ENCODE measurements at regions not wholly inside any gene's neighbourhood (a gene's known extent, or its start where the extent isn't known, plus 50 kb on each side); places are given as distances from the start of the nearest gene placed in this dataset.
"Not testable (repeated sequence)": the region's sequence is repeated elsewhere in the genome, so short reads cannot be mapped to it uniquely, and the experiment has no call there.

GRCh38 chr7:153948060-153948459, 104.1 kb upstream of the DPP6 start:
- no peak for DNase-seq (ENCODE audit: low read depth, low spot score)
- H3K4me3 Mint-ChIP-seq: no peak overlapping the region
- no peak overlapping the region for H3K27ac Mint-ChIP-seq (ENCODE audit: unreplicated experiment)
- peaks cover 24% of the 10 kb centered on the region for H3K36me3 Mint-ChIP-seq (ENCODE audit: low read depth)
- peaks cover 45% of the 10 kb centered on the region for H3K9me3 Mint-ChIP-seq
- TF ChIP-seq, protein P1, sequence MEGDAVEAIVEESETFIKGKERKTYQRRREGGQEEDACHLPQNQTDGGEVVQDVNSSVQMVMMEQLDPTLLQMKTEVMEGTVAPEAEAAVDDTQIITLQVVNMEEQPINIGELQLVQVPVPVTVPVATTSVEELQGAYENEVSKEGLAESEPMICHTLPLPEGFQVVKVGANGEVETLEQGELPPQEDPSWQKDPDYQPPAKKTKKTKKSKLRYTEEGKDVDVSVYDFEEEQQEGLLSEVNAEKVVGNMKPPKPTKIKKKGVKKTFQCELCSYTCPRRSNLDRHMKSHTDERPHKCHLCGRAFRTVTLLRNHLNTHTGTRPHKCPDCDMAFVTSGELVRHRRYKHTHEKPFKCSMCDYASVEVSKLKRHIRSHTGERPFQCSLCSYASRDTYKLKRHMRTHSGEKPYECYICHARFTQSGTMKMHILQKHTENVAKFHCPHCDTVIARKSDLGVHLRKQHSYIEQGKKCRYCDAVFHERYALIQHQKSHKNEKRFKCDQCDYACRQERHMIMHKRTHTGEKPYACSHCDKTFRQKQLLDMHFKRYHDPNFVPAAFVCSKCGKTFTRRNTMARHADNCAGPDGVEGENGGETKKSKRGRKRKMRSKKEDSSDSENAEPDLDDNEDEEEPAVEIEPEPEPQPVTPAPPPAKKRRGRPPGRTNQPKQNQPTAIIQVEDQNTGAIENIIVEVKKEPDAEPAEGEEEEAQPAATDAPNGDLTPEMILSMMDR (conservative IDR thresholded peaks at IDR 0.05): no peak
- no peaks in the 10 kb centered on the region for H3K27me3 Mint-ChIP-seq (ENCODE audit: low read depth)
- H3K4me1 Mint-ChIP-seq: no peaks in the 10 kb centered on the region

GRCh38 chr7:153951316-153951715, 100.9 kb upstream of the DPP6 start:
- no peak for DNase-seq (ENCODE audit: low read depth, low spot score)
- H3K36me3 Mint-ChIP-seq (ENCODE audit: low read depth): peaks cover 18% of the 10 kb centered on the region
- TF ChIP-seq, protein P1 (conservative IDR thresholded peaks at IDR 0.05): no peak
- H3K4me3 Mint-ChIP-seq: no peak overlapping the region
- no peaks in the 10 kb centered on the region for H3K4me1 Mint-ChIP-seq
- no peaks in the 10 kb centered on the region for H3K27me3 Mint-ChIP-seq (ENCODE audit: low read depth)
- no peak overlapping the region for H3K27ac Mint-ChIP-seq (ENCODE audit: unreplicated experiment)
- H3K9me3 Mint-ChIP-seq: peaks cover 33% of the 10 kb centered on the region

GRCh38 chr7:153954477-153954876, 97.7 kb upstream of the DPP6 start:
- Mint-ChIP-seq H3K27ac (ENCODE audit: unreplicated experiment) (no peak overlapping the region), H3K27me3 (ENCODE audit: low read depth) (no peaks in the 10 kb centered on the region), H3K36me3 (ENCODE audit: low read depth) (peaks cover 11% of the 10 kb centered on the region), H3K4me1 (no peaks in the 10 kb centered on the region), H3K9me3 (peaks cover 21% of the 10 kb centered on the region), H3K4me3 (no peak overlapping the region)
- TF ChIP-seq, protein P1 (conservative IDR thresholded peaks at IDR 0.05): no peak
- no peak for DNase-seq (ENCODE audit: low read depth, low spot score)

- not testable (repeated sequence) for H3K4me3 Mint-ChIP-seq; H3K27me3 Mint-ChIP-seq (ENCODE audit: low read depth); H3K4me1 Mint-ChIP-seq; DNase-seq (ENCODE audit: low read depth, low spot score); H3K27ac Mint-ChIP-seq (ENCODE audit: unreplicated experiment); H3K36me3 Mint-ChIP-seq (ENCODE audit: low read depth); H3K9me3 Mint-ChIP-seq
Observed at GRCh38 chr7:153957677-153958076, 94.5 kb upstream of the DPP6 start.

DNA sequence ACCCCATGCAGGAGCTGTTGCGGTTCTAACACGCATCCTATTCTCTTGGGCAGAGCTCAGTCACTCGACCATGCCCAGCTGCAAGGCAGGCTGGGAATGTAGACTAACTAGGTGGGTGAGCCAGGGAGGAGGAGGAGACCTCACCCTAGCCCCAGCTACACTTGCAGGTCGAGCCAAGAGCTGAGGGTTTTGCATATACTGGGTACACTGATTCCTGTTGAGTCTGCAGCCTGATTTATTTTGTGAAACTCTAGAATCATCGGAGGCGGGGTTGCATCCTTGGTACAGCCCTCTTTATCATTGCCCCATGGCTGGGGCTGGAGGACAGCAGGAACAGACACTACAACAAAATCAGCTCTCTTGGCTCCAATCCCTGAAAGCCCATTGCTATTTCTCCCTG, 93.8 kb upstream of the DPP6 start:
- not testable (repeated sequence) for H3K27ac Mint-ChIP-seq (ENCODE audit: unreplicated experiment); DNase-seq (ENCODE audit: low read depth, low spot score); H3K27me3 Mint-ChIP-seq (ENCODE audit: low read depth); H3K4me3 Mint-ChIP-seq; H3K36me3 Mint-ChIP-seq (ENCODE audit: low read depth); H3K9me3 Mint-ChIP-seq; H3K4me1 Mint-ChIP-seq

DNA sequence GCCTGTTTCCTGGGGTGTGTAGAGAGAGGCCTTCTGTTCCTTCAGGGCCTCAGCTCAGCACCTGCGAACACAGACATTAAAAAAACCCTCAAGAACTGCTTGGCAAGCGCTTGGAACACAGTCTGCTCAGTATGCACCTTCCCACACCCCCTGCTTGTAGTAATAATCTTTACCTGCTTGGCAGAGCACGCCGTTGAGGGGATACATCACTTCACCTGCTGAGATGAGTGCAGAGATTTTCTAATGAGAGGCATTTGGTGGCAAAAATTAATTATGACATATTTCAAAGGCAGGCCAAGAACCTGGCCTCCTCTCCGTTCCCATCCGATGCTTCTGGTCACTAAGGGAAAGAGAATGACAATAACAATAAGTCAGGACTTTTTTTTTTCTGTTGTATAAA, 93.4 kb upstream of the DPP6 start:
- H3K27ac Mint-ChIP-seq (ENCODE audit: unreplicated experiment); H3K4me3 Mint-ChIP-seq; H3K36me3 Mint-ChIP-seq (ENCODE audit: low read depth); H3K27me3 Mint-ChIP-seq (ENCODE audit: low read depth); DNase-seq (ENCODE audit: low read depth, low spot score); H3K4me1 Mint-ChIP-seq; H3K9me3 Mint-ChIP-seq: not testable (repeated sequence)

DNA sequence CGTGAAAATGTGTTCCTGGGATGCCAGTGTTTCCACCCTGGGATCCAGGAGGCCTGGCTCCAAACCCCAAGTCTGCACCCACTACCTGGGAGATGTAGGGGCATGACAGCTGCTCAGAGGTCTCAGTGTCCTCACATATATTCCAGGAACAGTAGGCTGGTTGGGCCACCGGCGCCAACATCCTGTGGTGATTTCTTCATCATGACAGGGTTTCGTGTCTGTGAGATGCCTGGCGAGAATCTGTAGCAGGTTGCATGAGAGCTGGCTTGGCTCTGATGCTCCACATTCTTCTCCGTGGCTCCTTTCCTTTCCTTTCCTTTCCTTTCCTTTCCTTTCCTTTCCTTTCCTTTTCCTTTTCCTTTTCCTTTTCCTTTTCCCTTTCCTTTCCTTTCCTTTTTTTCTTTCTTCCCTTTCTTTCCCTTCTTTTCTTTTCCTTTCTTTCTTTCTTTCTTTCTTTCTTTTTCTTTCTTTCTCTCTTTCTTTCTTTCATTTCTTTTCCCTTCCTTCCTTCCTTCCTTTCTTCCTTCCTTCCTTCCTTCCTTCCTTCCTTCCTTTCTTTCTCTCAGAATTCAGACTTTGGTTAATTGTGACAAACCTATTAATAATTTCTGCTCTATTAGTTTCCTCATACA, 87.6 kb upstream of the DPP6 start:
- H3K27ac Mint-ChIP-seq (ENCODE audit: unreplicated experiment); H3K9me3 Mint-ChIP-seq; H3K4me1 Mint-ChIP-seq; DNase-seq (ENCODE audit: low read depth, low spot score); H3K27me3 Mint-ChIP-seq (ENCODE audit: low read depth); H3K36me3 Mint-ChIP-seq (ENCODE audit: low read depth); H3K4me3 Mint-ChIP-seq: not testable (repeated sequence)

DNA sequence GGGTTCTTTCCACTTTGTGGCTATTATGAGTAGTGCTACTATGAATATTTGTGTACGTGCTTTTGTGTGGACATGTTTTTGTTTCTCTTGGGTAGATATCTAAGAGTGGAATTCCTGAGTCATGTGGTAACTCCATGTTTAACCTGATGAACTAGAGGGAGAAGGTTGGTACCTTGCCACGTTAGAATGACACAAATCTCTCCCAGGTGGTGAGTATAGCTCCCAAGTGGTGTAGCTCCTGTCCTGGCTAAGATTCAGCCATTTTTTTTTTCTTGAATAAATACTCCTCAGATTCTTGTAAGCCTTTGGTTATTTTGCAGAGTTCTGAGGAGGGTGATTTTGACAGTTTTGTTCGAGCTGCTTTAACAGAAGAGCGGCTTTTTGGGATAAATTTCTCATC, 83.2 kb upstream of the DPP6 start:
- not testable (repeated sequence) for DNase-seq (ENCODE audit: low read depth, low spot score); H3K4me1 Mint-ChIP-seq; H3K9me3 Mint-ChIP-seq; H3K36me3 Mint-ChIP-seq (ENCODE audit: low read depth); H3K27ac Mint-ChIP-seq (ENCODE audit: unreplicated experiment); H3K4me3 Mint-ChIP-seq; H3K27me3 Mint-ChIP-seq (ENCODE audit: low read depth)

GRCh38 chr7:153974603-153975002, 77.6 kb upstream of the DPP6 start:
- not testable (repeated sequence) for H3K4me1 Mint-ChIP-seq; H3K4me3 Mint-ChIP-seq; H3K36me3 Mint-ChIP-seq (ENCODE audit: low read depth); DNase-seq (ENCODE audit: low read depth, low spot score); H3K27me3 Mint-ChIP-seq (ENCODE audit: low read depth); H3K9me3 Mint-ChIP-seq; H3K27ac Mint-ChIP-seq (ENCODE audit: unreplicated experiment)

DNA sequence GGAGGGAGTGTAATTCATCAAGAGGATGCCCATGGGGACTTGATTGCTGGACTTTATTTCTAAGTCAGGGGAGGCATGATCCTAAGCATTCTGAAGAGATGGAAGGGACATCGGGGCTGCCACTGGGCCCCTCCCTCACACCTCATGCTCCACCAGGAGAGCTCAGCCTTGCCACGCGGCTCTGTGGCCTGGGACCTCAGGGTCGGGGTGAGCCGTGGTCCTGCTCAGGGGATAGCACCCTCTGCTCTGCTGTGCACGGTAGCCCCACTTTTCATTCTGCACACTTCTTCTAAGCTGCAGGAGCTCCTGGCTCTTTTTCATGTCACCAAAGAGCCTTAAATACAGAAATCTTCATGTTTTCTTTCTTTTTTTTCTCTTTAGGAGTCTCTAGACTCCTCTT, 75.5 kb upstream of the DPP6 start:
- not testable (repeated sequence) for DNase-seq (ENCODE audit: low read depth, low spot score); H3K9me3 Mint-ChIP-seq; H3K27me3 Mint-ChIP-seq (ENCODE audit: low read depth); H3K4me3 Mint-ChIP-seq; H3K36me3 Mint-ChIP-seq (ENCODE audit: low read depth); H3K4me1 Mint-ChIP-seq; H3K27ac Mint-ChIP-seq (ENCODE audit: unreplicated experiment)

- H3K36me3 Mint-ChIP-seq (ENCODE audit: low read depth): peaks cover 11% of the 10 kb centered on the region
- DNase-seq (ENCODE audit: low read depth, low spot score); H3K4me1 Mint-ChIP-seq; H3K4me3 Mint-ChIP-seq; H3K27me3 Mint-ChIP-seq (ENCODE audit: low read depth); H3K27ac Mint-ChIP-seq (ENCODE audit: unreplicated experiment): not testable (repeated sequence)
- peaks cover 15% of the 10 kb centered on the region for H3K9me3 Mint-ChIP-seq
Observed at GRCh38 chr7:153983186-153983585, 69.0 kb upstream of the DPP6 start.
